IMR-90 (cell line): ENCODE measurements at regions not wholly inside any gene's neighbourhood (a gene's known extent, or its start where the extent isn't known, plus 50 kb on each side); places are given as distances from the start of the nearest gene placed in this dataset.
A peak's percentile ranks its signal among the peaks of the same experiment; 100 is the strongest.

Source experiments
- ATAC-seq: fragments of 200-7000 bp; cut with Tn5 transposase; 2 replicates; pipeline ENCODE4 v1.9.1; 2020; ENCODE audit warnings: low read depth, mild to moderate bottlenecking, moderate library complexity
- BruUV-seq: library from RNA; stranded (reverse); fragments of 400-500 nt; replicated peaks from 2 replicates; lab custom pipeline; 2021; lab: Mats Ljungman, UMichigan
- CTCF ChIA-PET: fragments of 300-600 bp; formaldehyde crosslinking; extraction: SDS; loops from one replicate; lab custom pipeline; 2021; ENCODE audit warnings: antibody characterized with exemption; lab: Yijun Ruan, JAX
- POLR2A ChIA-PET: fragments of 300-600 bp; sonication (Branson Sonifier 250); formaldehyde crosslinking; loops from one replicate; lab custom pipeline; 2022; ENCODE audit warnings: antibody characterized with exemption; ENCODE audit not compliant: unreplicated experiment; lab: Charles Lee
- DNase-seq: peaks from one replicate; pipeline ENCODE4 v3.0.0; 2013
- H2AFZ ChIP-seq: replicated peaks from 2 replicates; pipeline ENCODE3; 2013; ENCODE audit warnings: low read length, mild to moderate bottlenecking; ENCODE audit not compliant: poor library complexity
- H2AK5ac ChIP-seq: 2 replicates; pipeline ENCODE4 v1.6.1; 2013; ENCODE audit warnings: low read depth, low read length, inconsistent platforms
- H2AK9ac ChIP-seq: replicated peaks from 2 replicates; pipeline ENCODE3; 2013; ENCODE audit warnings: mild to moderate bottlenecking, low read depth, low read length, moderate library complexity; ENCODE audit not compliant: poor library complexity
- H2BK120ac ChIP-seq: 2 replicates; pipeline ENCODE4 v1.6.1; 2013; ENCODE audit warnings: low read depth, low read length, inconsistent platforms
- H2BK15ac ChIP-seq: 3 replicates; pipeline ENCODE4 v1.6.1; 2013; ENCODE audit warnings: low read depth, low read length, inconsistent platforms
- H2BK20ac ChIP-seq: 2 replicates; pipeline ENCODE4 v1.6.1; 2013; ENCODE audit warnings: low read depth, mild to moderate bottlenecking, inconsistent platforms, low read length, moderate library complexity
- H2BK5ac ChIP-seq: 2 replicates; pipeline ENCODE4 v1.6.1; 2013; ENCODE audit warnings: mild to moderate bottlenecking, low read depth, low read length, inconsistent platforms; ENCODE audit not compliant: poor library complexity, severe bottlenecking
- H3K14ac ChIP-seq: replicated peaks from 2 replicates; pipeline ENCODE4 v1.6.1; 2013; ENCODE audit warnings: low read depth, low read length, inconsistent platforms
- H3K18ac ChIP-seq: 2 replicates; pipeline ENCODE4 v1.6.1; 2013; ENCODE audit warnings: low read depth, low read length, control low read depth
- H3K23ac ChIP-seq: 2 replicates; pipeline ENCODE4 v1.6.1; 2013; ENCODE audit warnings: low read depth, low read length, inconsistent platforms
- H3K27ac ChIP-seq: 2 replicates; pipeline ENCODE4 v1.5.1; 2013; ENCODE audit warnings: mild to moderate bottlenecking, control low read depth, low read length; ENCODE audit not compliant: insufficient read depth
- H3K27me3 ChIP-seq: 2 replicates; pipeline ENCODE4 v1.6.1; 2013; ENCODE audit warnings: low read length; ENCODE audit not compliant: control insufficient read depth, insufficient read depth
- H3K36me3 ChIP-seq: 2 replicates; pipeline ENCODE4 v1.6.1; 2013; ENCODE audit warnings: low read length, mixed read lengths; ENCODE audit not compliant: control insufficient read depth, insufficient read depth
- H3K4ac ChIP-seq: 2 replicates; pipeline ENCODE4 v1.6.1; 2013; ENCODE audit warnings: low read depth, low read length, inconsistent platforms
- H3K4me1 ChIP-seq: 2 replicates; pipeline ENCODE4 v1.6.1; 2013; ENCODE audit warnings: low read length, mixed read lengths; ENCODE audit not compliant: control insufficient read depth, insufficient read depth
- H3K4me2 ChIP-seq: 2 replicates; pipeline ENCODE4 v1.6.1; 2013; ENCODE audit warnings: low read depth, mild to moderate bottlenecking, control low read depth, low read length, moderate library complexity
- H3K4me3 ChIP-seq: 2 replicates; pipeline ENCODE4 v1.5.1; 2013; ENCODE audit warnings: low read depth, mild to moderate bottlenecking, control low read depth, low read length, moderate library complexity; ENCODE audit not compliant: insufficient read depth
- H3K56ac ChIP-seq: 2 replicates; pipeline ENCODE4 v1.6.1; 2013; ENCODE audit warnings: low read length, inconsistent platforms; ENCODE audit not compliant: insufficient read depth; ENCODE audit errors: extremely low read depth
- H3K79me1 ChIP-seq, 2 experiments: 2 replicates each; pipeline ENCODE4 v1.6.1; 2013; ENCODE audit warnings: low read length in 2 of 2, inconsistent platforms in 1 of 2, low read depth in 1 of 2
- H3K9ac ChIP-seq: 2 replicates; pipeline ENCODE4 v1.6.1; 2013; ENCODE audit warnings: low read depth, low read length, control low read depth
- H3K9me1 ChIP-seq: 2 replicates; pipeline ENCODE4 v1.6.1; 2013; ENCODE audit warnings: low read length, inconsistent platforms; ENCODE audit not compliant: insufficient read depth
- H3K9me3 ChIP-seq: 2 replicates; pipeline ENCODE4 v1.6.1; 2013; ENCODE audit warnings: low read length; ENCODE audit not compliant: control insufficient read depth, insufficient read depth
- H4K20me1 ChIP-seq: 2 replicates; pipeline ENCODE4 v1.6.1; 2013; ENCODE audit warnings: low read length, inconsistent platforms; ENCODE audit not compliant: insufficient read depth
- H4K5ac ChIP-seq: 2 replicates; pipeline ENCODE4 v1.6.1; 2013; ENCODE audit warnings: mild to moderate bottlenecking, low read depth, low read length, control low read depth
- H4K8ac ChIP-seq, 2 experiments: 2 replicates each; pipeline ENCODE4 v1.6.1; 2013; ENCODE audit warnings: low read depth in 2 of 2, low read length in 2 of 2, control low read depth in 1 of 2, inconsistent platforms in 1 of 2
- H4K91ac ChIP-seq: 2 replicates; pipeline ENCODE4 v1.6.1; 2013; ENCODE audit warnings: low read depth, low read length, inconsistent platforms; ENCODE audit not compliant: insufficient read depth
- CEBPB ChIP-seq: IDR thresholded peaks from 2 replicates; pipeline ENCODE4 v1.6.1; 2012; ENCODE audit warnings: low read depth, low read length, improper control_type of control experiment
- CHD1 ChIP-seq: IDR thresholded peaks from 2 replicates; pipeline ENCODE4 v1.6.1; 2012; ENCODE audit warnings: low read depth, low read length, improper control_type of control experiment
- SMC3 ChIP-seq: fragments of 150-350 bp; IDR thresholded peaks from 2 replicates; pipeline ENCODE4 v1.6.1; 2016; ENCODE audit warnings: low read depth, mild to moderate bottlenecking, antibody characterized with exemption, low read length, moderate library complexity
- WGBS, 2 experiments: methylation state at CpG; one replicate each; pipeline versions ENCODE4 v1.1.5 to v1.1.7; 2013; ENCODE audit warnings: missing lambda C conversion rate in 2 of 2; ENCODE audit not compliant: insufficient read length in 1 of 2; ENCODE audit errors: extremely low coverage in 2 of 2; 5-methylcytosine and 5-hydroxymethylcytosine counted together
- dilution Hi-C: fragments of 300-500 bp; cut with HindIII; formaldehyde crosslinking; loops from one replicate; pipeline ENCODE4 v1.14.3; 2018; ENCODE audit warnings: low sequenced_read_pairs; ENCODE audit not compliant: unreplicated experiment
- in situ Hi-C: fragments of 300-500 bp; cut with MboI; formaldehyde crosslinking; loops from 3 replicates; pipeline ENCODE4 v1.14.3; 2019; ENCODE audit warnings: low sequenced_read_pairs, inconsistent platforms, mixed read lengths
- intact Hi-C: fragments of 100-400 bp; cut with micrococcal nuclease; formaldehyde crosslinking; loops from 2 replicates; pipeline ENCODE4 v1.10.0; 2022
- TF ChIP-seq, protein P1 (sequence below): fragments of 150-350 bp; IDR thresholded peaks from 2 replicates; pipeline ENCODE4 v1.6.1; 2016; ENCODE audit warnings: low read depth, mild to moderate bottlenecking, low read length, moderate library complexity, borderline replicate concordance

DNA sequence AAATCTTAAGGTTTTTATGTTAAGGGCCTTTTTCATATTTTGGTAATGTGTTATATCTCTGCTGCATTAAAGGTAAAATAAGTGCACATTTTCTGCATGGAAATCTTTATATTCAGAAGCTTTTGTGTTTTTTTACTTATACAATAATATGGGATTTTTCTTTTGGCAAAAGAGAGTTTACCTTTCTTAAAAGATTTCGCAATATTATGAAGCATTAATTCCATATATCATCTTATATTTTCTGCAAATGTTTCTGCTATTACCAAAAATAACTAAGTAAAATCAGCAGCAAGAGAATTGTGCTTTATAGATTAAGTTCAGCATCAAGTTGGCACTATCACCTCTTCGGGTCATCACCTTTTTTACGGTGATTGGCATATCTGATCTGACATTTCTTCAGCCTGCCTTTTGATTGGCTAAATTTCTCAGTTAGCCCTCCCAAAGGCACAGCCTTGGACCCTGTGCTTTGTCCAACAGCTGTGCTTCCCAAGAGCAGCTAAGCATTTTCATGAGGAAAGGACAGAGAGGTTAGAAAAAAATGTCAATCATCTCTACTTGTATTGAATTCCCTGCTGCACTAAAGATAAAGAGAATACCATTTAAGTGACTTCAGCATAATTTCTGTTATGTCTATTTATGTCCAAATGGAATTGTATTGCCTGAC lies 767.1 kb upstream of the PRMT6 start:
- no peaks in the 10 kb centered on the region for H3K27me3 ChIP-seq
- H3K9me3 ChIP-seq: peaks cover 4% of the 10 kb centered on the region
- dilution Hi-C loops: no loop called here
- H2BK15ac ChIP-seq: no peak overlapping the region
- H4K5ac ChIP-seq: no peak overlapping the region
- H2BK20ac ChIP-seq: no peak overlapping the region
- H2AFZ ChIP-seq: no peak overlapping the region
- DNase-seq: no peak
- no peak overlapping the region for H2AK9ac ChIP-seq
- H3K9me1 ChIP-seq: no peaks in the 10 kb centered on the region
- H2BK120ac ChIP-seq: no peak overlapping the region
- H3K9ac ChIP-seq: no peak overlapping the region
- in situ Hi-C loops: no loop called here
- H3K4ac ChIP-seq: no peak overlapping the region
- H2BK5ac ChIP-seq: no peak overlapping the region
- ATAC-seq: no peak
- WGBS, 2 experiments: no CpG with 5 or more reads among the region's 3 CpGs
- no peaks in the 10 kb centered on the region for H3K36me3 ChIP-seq
- no peak overlapping the region for H4K8ac ChIP-seq
- no peak overlapping the region for H3K56ac ChIP-seq
- H3K4me1 ChIP-seq: no peaks in the 10 kb centered on the region
- no peaks in the 10 kb centered on the region for H3K79me1 ChIP-seq
- H4K20me1 ChIP-seq: no peaks in the 10 kb centered on the region
- no peak overlapping the region for H3K18ac ChIP-seq
- no peak overlapping the region for H3K27ac ChIP-seq
- H2AK5ac ChIP-seq: no peak overlapping the region
- no peak overlapping the region for H3K23ac ChIP-seq
- H4K91ac ChIP-seq: no peak overlapping the region
- ChIA-PET CTCF (no interaction called here), POLR2A (no interaction called here)
- H3K4me2 ChIP-seq: no peak overlapping the region
- no peak overlapping the region for H3K14ac ChIP-seq
- BruUV-seq: no TSS peak
- H3K4me3 ChIP-seq: no peak overlapping the region
- TF ChIP-seq CHD1: no peak
- TF ChIP-seq, protein P1, sequence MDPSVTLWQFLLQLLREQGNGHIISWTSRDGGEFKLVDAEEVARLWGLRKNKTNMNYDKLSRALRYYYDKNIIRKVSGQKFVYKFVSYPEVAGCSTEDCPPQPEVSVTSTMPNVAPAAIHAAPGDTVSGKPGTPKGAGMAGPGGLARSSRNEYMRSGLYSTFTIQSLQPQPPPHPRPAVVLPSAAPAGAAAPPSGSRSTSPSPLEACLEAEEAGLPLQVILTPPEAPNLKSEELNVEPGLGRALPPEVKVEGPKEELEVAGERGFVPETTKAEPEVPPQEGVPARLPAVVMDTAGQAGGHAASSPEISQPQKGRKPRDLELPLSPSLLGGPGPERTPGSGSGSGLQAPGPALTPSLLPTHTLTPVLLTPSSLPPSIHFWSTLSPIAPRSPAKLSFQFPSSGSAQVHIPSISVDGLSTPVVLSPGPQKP: no peak
- no peak for TF ChIP-seq SMC3
- TF ChIP-seq CEBPB: peak; percentile 35; the same call in 1 of the 2 replicates
- intact Hi-C loops: no loop called here
